Right lobe of liver (tissue), 4 donors: ENCODE measurements at regions not wholly inside any gene's neighbourhood (a gene's known extent, or its start where the extent isn't known, plus 50 kb on each side); places are given as distances from the start of the nearest gene placed in this dataset.

ENCODE experiments used
- POLR2A ChIP-seq: fragments of 450-650 bp; IDR thresholded peaks from one replicate; pipeline ENCODE4 v1.6.1; 2017; ENCODE audit warnings: antibody characterized with exemption, mild to moderate bottlenecking
- TF ChIP-seq, protein P1 (sequence below), 4 donors: fragments of 200-600 bp in 3 of 4; fragments of 450-650 bp in 1 of 4; IDR thresholded peaks; one replicate each; pipeline versions ENCODE4 v1.5.1 to v1.8.0; 2016 to 2022; ENCODE audit warnings: antibody characterized with exemption in 4 of 4, mild to moderate bottlenecking in 2 of 4
- donor health status: DM: no; HTN: no; CAD: no.
- donor health status: DM: no; HTN: no; CAD: no.
- donor health status: DM: no; HTN: yes; CAD: no.

GRCh38 chr22:49128874-49129273 is 698.8 kb downstream of the BRD1 start:
- no peak for TF ChIP-seq POLR2A
- TF ChIP-seq, protein P1, sequence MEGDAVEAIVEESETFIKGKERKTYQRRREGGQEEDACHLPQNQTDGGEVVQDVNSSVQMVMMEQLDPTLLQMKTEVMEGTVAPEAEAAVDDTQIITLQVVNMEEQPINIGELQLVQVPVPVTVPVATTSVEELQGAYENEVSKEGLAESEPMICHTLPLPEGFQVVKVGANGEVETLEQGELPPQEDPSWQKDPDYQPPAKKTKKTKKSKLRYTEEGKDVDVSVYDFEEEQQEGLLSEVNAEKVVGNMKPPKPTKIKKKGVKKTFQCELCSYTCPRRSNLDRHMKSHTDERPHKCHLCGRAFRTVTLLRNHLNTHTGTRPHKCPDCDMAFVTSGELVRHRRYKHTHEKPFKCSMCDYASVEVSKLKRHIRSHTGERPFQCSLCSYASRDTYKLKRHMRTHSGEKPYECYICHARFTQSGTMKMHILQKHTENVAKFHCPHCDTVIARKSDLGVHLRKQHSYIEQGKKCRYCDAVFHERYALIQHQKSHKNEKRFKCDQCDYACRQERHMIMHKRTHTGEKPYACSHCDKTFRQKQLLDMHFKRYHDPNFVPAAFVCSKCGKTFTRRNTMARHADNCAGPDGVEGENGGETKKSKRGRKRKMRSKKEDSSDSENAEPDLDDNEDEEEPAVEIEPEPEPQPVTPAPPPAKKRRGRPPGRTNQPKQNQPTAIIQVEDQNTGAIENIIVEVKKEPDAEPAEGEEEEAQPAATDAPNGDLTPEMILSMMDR (IDR thresholded peaks at IDR 0.05): no peak
